Activated CD8-positive, alpha-beta T cell treated with anti-CD3 and anti-CD28 coated beads, Interleukin-2, amount 10 ng/mL, durations not matched to agents 7 days and 5 days (primary cell): ENCODE measurements at regions not wholly inside any gene's neighbourhood (a gene's known extent, or its start where the extent isn't known, plus 50 kb on each side); places are given as distances from the start of the nearest gene placed in this dataset.

Experiments
- ATAC-seq: fragments of 150-1000 bp; cut with Tn5 transposase; one replicate; pipeline ENCODE4 v1.10.0; 2021; ENCODE audit warnings: moderate library complexity
- CTCF ChIA-PET: fragments of 350-600 bp; sonication (Branson Sonifier 250); formaldehyde crosslinking; loops from one replicate; lab custom pipeline; 2021; ENCODE audit warnings: antibody characterized with exemption; lab: Charles Lee
- POLR2A ChIA-PET: fragments of 350-600 bp; sonication (Branson Sonifier 250); formaldehyde crosslinking; loops from one replicate; lab custom pipeline; 2021; ENCODE audit warnings: antibody characterized with exemption; lab: Charles Lee
- DNase-seq: peaks from one replicate; pipeline ENCODE4 v3.0.0-alpha.2; 2020
- H3K27ac Mint-ChIP-seq: one replicate; pipeline ENCODE4 v1.8.0; 2021; ENCODE audit warnings: mild to moderate bottlenecking, mixed read lengths
- H3K27me3 Mint-ChIP-seq: one replicate; pipeline ENCODE4 v1.8.0; 2021; ENCODE audit warnings: low read depth, mixed read lengths
- H3K36me3 Mint-ChIP-seq: one replicate; pipeline ENCODE4 v1.8.0; 2021; ENCODE audit warnings: low read depth, mixed read lengths
- H3K4me1 Mint-ChIP-seq: one replicate; pipeline ENCODE4 v1.8.0; 2021; ENCODE audit warnings: low read depth, mixed read lengths
- H3K4me3 Mint-ChIP-seq: one replicate; pipeline ENCODE4 v1.8.0; 2021; ENCODE audit warnings: mild to moderate bottlenecking, mixed read lengths
- H3K9me3 Mint-ChIP-seq: one replicate; pipeline ENCODE4 v1.8.0; 2022; ENCODE audit warnings: mixed read lengths; ENCODE audit not compliant: insufficient read depth

DNA sequence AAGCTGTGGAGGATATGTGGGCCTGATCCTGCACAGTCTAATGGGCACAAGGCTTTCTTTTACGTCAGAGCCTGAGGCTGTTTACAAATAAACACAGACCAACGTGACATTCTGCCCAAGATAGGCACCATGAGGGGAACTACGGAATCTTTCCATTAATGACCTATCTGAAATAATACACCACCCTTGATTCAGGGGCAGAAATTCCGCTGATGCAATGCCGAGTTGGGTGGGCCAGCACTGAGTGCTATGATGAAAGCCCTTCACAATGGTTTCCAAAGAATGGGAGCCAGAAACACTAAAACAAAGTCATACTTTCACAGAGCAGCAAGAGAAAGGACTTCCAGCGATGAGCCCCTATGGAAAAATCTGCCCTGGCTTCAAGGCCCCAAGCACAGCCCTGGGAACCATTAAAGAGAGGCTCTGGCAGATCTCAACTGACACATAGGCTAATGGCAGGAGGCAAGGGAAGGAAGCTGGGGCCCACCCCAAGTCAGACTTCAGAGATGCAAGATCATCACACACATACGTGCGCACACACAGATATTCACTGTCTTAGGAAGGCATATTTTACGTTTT lies 72.2 kb upstream of the DLX6 start:
- Mint-ChIP-seq H3K36me3 (no peaks in the 10 kb centered on the region), H3K4me1 (no peaks in the 10 kb centered on the region), H3K4me3 (no peak overlapping the region), H3K27ac (no peak overlapping the region), H3K9me3 (no peaks in the 10 kb centered on the region), H3K27me3 (peaks cover 4% of the 10 kb centered on the region)
- CTCF ChIA-PET: no interaction called here
- ATAC-seq: no peak
- POLR2A ChIA-PET: no interaction called here
- DNase-seq: no peak

DNA sequence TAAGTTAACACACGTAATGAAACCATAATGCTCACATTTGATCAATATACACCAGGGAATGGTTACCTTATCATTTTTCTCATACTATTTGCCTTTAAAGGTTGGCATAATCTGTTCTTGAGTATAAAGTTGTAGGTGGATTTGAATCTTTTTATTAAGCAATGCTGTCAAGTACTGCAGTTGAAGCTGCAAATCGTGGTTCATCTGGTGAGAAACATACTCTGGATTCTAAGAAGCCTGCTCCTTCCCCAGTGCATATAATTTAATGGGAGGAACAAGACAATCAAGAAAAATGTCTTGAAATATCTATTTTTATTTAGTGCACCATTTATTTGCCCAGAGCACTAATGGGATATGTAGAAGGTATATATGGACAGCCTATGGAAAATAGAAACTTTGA lies 68.7 kb upstream of the DLX6 start:
- ChIA-PET POLR2A (no interaction called here), CTCF (no interaction called here)
- ATAC-seq: no peak
- Mint-ChIP-seq H3K4me3 (no peak overlapping the region), H3K27me3 (peaks cover 6% of the 10 kb centered on the region), H3K27ac (no peak overlapping the region), H3K36me3 (no peaks in the 10 kb centered on the region), H3K9me3 (no peaks in the 10 kb centered on the region), H3K4me1 (no peaks in the 10 kb centered on the region)
- no peak for DNase-seq

DNA sequence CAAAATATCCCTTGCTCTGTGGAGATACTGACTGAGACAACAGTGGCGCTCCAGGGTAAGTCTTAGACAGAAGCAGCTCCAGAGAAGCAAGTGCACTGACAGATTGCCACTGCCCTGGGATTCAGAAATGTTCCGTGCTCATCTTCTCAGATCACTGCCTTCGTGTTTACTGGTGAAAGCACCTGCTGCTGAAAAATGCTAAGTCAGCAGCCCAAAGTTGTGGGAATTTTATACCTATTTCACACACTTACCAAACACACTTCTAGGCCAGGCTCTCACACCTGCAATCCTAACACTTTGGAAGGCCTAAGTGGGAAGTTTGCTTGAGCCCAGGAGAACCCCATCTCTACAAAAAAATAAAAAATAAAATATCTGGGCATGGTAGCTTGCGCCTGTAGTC lies 63.2 kb upstream of the DLX6 start:
- POLR2A ChIA-PET: no interaction called here
- no peak for DNase-seq

DNA sequence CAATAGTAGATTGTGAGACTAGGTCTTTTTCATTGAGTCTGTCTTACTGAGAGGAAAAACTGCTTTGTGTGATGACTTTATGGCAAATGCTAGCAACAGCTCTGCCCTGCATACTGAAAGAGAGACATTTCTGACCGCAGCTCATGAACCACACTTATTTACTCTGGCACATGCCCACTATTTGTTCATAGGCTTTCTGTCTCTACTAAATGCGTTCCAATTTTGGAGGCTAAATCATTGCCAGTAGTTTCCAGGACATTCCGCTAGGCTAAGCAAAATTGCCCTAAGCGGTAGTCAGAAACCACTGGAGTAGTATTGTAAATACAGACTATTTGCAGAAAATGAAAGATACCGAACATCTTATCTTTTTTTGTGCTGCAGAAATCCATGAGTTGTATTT lies 55.6 kb upstream of the DLX6 start:
- ChIA-PET POLR2A (no interaction called here), CTCF (no interaction called here)
- Mint-ChIP-seq H3K4me1 (no peaks in the 10 kb centered on the region), H3K4me3 (no peak overlapping the region), H3K27ac (no peak overlapping the region), H3K27me3 (peaks cover 10% of the 10 kb centered on the region), H3K9me3 (no peaks in the 10 kb centered on the region), H3K36me3 (no peaks in the 10 kb centered on the region)
- ATAC-seq: no peak
- no peak for DNase-seq

More for the DNA sequence above, 63.2 kb upstream of the DLX6 start:
- H3K27me3 Mint-ChIP-seq: peaks cover 7% of the 10 kb centered on the region
- H3K27ac Mint-ChIP-seq: no peak overlapping the region
- no peak for ATAC-seq
- no peak overlapping the region for H3K4me3 Mint-ChIP-seq
- CTCF ChIA-PET: no interaction called here
- H3K9me3 Mint-ChIP-seq: no peaks in the 10 kb centered on the region
- H3K4me1 Mint-ChIP-seq: no peaks in the 10 kb centered on the region
- H3K36me3 Mint-ChIP-seq: no peaks in the 10 kb centered on the region

DNA sequence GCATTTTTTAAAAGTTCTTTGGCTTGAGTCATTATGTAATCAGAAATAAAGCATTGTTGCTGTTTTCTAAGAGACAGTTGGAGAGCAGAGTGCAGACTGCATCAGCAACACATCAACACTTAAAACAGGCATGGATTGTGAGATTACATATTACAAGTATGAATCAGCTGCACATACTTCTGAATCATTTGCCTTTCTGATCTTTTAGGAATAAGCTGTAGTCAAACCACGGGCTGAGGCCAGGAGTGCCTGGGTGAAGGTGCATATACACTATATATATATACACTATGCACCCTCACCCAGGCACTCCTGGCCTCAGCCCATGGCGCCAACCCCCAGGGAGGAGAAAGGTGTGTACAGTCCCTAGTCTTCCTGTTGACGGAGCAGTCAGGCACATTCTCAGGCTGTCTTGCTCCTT lies 52.4 kb upstream of the DLX6 start:
- Mint-ChIP-seq H3K4me3 (no peak overlapping the region), H3K4me1 (no peaks in the 10 kb centered on the region), H3K27ac (no peak overlapping the region), H3K27me3 (peaks cover 7% of the 10 kb centered on the region), H3K9me3 (no peaks in the 10 kb centered on the region), H3K36me3 (no peaks in the 10 kb centered on the region)
- ChIA-PET POLR2A (no interaction called here), CTCF (no interaction called here)
- ATAC-seq (no peak), DNase-seq (no peak)

DNA sequence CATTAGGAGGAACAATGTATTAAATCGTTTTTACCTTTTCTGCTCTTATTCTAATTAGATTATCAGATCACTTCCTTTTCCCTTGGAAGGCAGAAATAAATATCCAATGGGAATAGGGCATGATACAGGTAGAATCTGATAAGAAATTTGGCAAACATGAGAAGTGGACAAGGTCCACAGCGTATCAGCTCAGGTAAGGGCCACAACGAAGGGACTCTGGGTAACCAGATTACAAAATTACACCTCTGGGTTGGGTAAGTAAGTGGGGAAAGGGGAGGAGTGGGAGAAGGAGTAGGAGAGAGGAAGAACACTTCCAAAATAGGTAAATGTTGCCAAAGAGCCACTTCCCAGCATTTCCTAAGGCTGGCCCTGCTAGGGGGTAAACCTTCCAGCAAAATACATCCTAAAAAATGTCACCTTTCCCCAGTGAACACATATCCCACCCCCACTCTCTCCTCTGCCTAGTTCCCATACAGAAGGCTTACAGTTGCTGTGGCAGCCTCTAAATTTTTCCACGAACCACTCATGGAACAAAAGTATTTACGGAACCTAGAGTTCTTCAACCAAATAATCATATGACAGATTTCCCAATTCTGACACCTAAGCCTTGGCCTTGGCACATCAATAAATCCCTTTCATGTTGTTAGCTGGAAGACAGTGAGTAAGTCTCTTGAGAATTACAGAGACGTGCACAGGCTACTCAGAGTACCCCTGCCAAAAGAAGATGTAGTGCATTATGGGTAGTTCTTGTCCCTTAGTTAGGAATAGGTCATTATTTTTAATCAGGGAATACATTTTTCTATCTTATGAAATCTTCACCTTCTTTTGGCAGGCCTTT lies 51.5 kb upstream of the DLX6 start:
- peaks cover 7% of the 10 kb centered on the region for H3K27me3 Mint-ChIP-seq
- no peaks in the 10 kb centered on the region for H3K9me3 Mint-ChIP-seq
- no peak for DNase-seq
- H3K36me3 Mint-ChIP-seq: no peaks in the 10 kb centered on the region
- H3K27ac Mint-ChIP-seq: no peak overlapping the region
- no peak overlapping the region for H3K4me3 Mint-ChIP-seq
- no peak for ATAC-seq
- H3K4me1 Mint-ChIP-seq: no peaks in the 10 kb centered on the region
- ChIA-PET POLR2A (no interaction called here), CTCF (no interaction called here)
